GM18951 (cell line): ENCODE measurements at regions not wholly inside any gene's neighbourhood (a gene's known extent, or its start where the extent isn't known, plus 50 kb on each side); places are given as distances from the start of the nearest gene placed in this dataset.

ENCODE experiments used
- POLR2A ChIP-seq: IDR thresholded peaks from 4 replicates; pipeline ENCODE4 v1.6.1; 2011; ENCODE audit warnings: mild to moderate bottlenecking; ENCODE audit not compliant: insufficient read length, insufficient read depth; ENCODE audit errors: extremely low read depth
- in situ Hi-C: fragments of 300-500 bp; cut with MboI; formaldehyde crosslinking; loops from one replicate; pipeline ENCODE4 v1.12.0; 2022; ENCODE audit warnings: low sequenced_read_pairs, mixed read lengths, inconsistent platforms; ENCODE audit not compliant: unreplicated experiment

- TF ChIP-seq POLR2A = no peak
- in situ Hi-C loops = no loop called here
Measured at GRCh38 chr14:54197369-54197768, 199.4 kb upstream of the CDKN3 start.

- no peak for TF ChIP-seq POLR2A
- in situ Hi-C loops = no loop called here
Measured at GRCh38 chr14:54200726-54201125, 196.1 kb upstream of the CDKN3 start.

- TF ChIP-seq POLR2A = no peak
- in situ Hi-C loops = no loop called here
Measured at GRCh38 chr14:54202288-54202687, 194.5 kb upstream of the CDKN3 start.

GRCh38 chr14:54206516-54206915, 190.3 kb upstream of the CDKN3 start:
- TF ChIP-seq POLR2A = no peak
- in situ Hi-C loops = no loop called here

- TF ChIP-seq POLR2A = no peak
- in situ Hi-C loops = no loop called here
Measured at GRCh38 chr14:54207075-54207474, 189.7 kb upstream of the CDKN3 start.

- in situ Hi-C loops = no loop called here
- TF ChIP-seq POLR2A = no peak
Measured at GRCh38 chr14:54207476-54208462, 189.0 kb upstream of the CDKN3 start.

- TF ChIP-seq POLR2A = no peak
- in situ Hi-C loops = no loop called here
Measured at GRCh38 chr14:54208751-54209150, 188.1 kb upstream of the CDKN3 start.

GRCh38 chr14:54209511-54210250, 187.1 kb upstream of the CDKN3 start:
- no peak for TF ChIP-seq POLR2A
- in situ Hi-C loops = no loop called here

GRCh38 chr14:54211551-54212308, 185.1 kb upstream of the CDKN3 start:
- no peak for TF ChIP-seq POLR2A
- in situ Hi-C loops = no loop called here

GRCh38 chr14:54213536-54213935, 183.3 kb upstream of the CDKN3 start:
- in situ Hi-C loops = no loop called here
- TF ChIP-seq POLR2A = no peak

- in situ Hi-C loops = no loop called here
- TF ChIP-seq POLR2A = no peak
Measured at GRCh38 chr14:54216827-54217226, 180.0 kb upstream of the CDKN3 start.

GRCh38 chr14:54219261-54220070, 177.3 kb upstream of the CDKN3 start:
- TF ChIP-seq POLR2A = no peak
- in situ Hi-C loops = no loop called here
